B cell (primary cell): ENCODE measurements at regions not wholly inside any gene's neighbourhood (a gene's known extent, or its start where the extent isn't known, plus 50 kb on each side); places are given as distances from the start of the nearest gene placed in this dataset.

Experiments used
- ATAC-seq: fragments of 200-7000 bp; cut with Tn5 transposase; one replicate; pipeline ENCODE4 v1.10.0; 2021; ENCODE audit warnings: low read depth, mild to moderate bottlenecking, moderate number of reproducible peaks, moderate library complexity
- CTCF ChIA-PET: fragments of 350-600 bp; sonication (Branson Sonifier 250); formaldehyde crosslinking; loops from one replicate; lab custom pipeline; 2021; ENCODE audit warnings: antibody characterized with exemption, inconsistent platforms; lab: Charles Lee
- POLR2A ChIA-PET: fragments of 350-600 bp; sonication (Branson Sonifier 250); formaldehyde crosslinking; loops from one replicate; lab custom pipeline; 2021; ENCODE audit warnings: antibody characterized with exemption; lab: Charles Lee
- DNase-seq: peaks from one replicate; pipeline ENCODE4 v3.0.0; 2013
- H2AFZ ChIP-seq: 2 replicates; pipeline ENCODE4 v1.6.1; 2012; ENCODE audit warnings: mild to moderate bottlenecking, low read depth, low read length; ENCODE audit not compliant: insufficient read depth, poor library complexity, severe bottlenecking
- H3K27ac ChIP-seq, 2 donors: 1 replicate in 1 of 2; 2 replicates in 1 of 2; pipeline ENCODE4 v1.5.1; 2012 to 2013; ENCODE audit warnings: low read length in 2 of 2, mild to moderate bottlenecking in 2 of 2, moderate library complexity in 1 of 2
- H3K27me3 ChIP-seq, 4 experiments: fragments of 200-600 bp in 1 of 4; sonication (generic) in 1 of 4; replicated peaks in 1 of 4; 1 replicate in 2 of 4; 2 replicates in 2 of 4; pipeline versions ENCODE4 v1.6.1 to v1.7.0; 2013 to 2016; ENCODE audit warnings: low read length in 3 of 4, mild to moderate bottlenecking in 2 of 4, mixed read lengths in 1 of 4, moderate library complexity in 1 of 4; ENCODE audit not compliant: insufficient read depth in 4 of 4, control insufficient read depth in 3 of 4; ENCODE audit errors: control extremely low read depth in 1 of 4
- H3K36me3 ChIP-seq, 2 experiments: replicated peaks in 1 of 2; 1 replicate in 1 of 2; 2 replicates in 1 of 2; pipeline versions ENCODE4 v1.6.1 to v1.7.1; 2013; ENCODE audit warnings: low read length in 1 of 2; ENCODE audit not compliant: insufficient read depth in 2 of 2, control insufficient read depth in 1 of 2; ENCODE audit errors: control extremely low read depth in 1 of 2, extremely low read depth in 1 of 2
- H3K4me1 ChIP-seq, 2 donors: fragments of 200-600 bp in 1 of 2; sonication (generic) in 1 of 2; 1 replicate in 1 of 2; 2 replicates in 1 of 2; pipeline versions ENCODE4 v1.5.1 to v1.6.1; 2013 to 2017; ENCODE audit warnings: low read length in 2 of 2; ENCODE audit not compliant: control insufficient read depth in 2 of 2, insufficient read depth in 2 of 2
- H3K4me2 ChIP-seq: replicated peaks from 2 replicates; pipeline ENCODE3; 2012; ENCODE audit warnings: mild to moderate bottlenecking, low read depth, low read length; ENCODE audit not compliant: poor library complexity, severe bottlenecking
- H3K4me3 ChIP-seq, 5 experiments: fragments of 200-600 bp in 1 of 5; sonication (generic) in 1 of 5; 1 replicate in 3 of 5; 2 replicates in 2 of 5; pipeline versions ENCODE4 v1.5.1 to v1.7.0; 2011 to 2016; ENCODE audit warnings: low read length in 4 of 5, mild to moderate bottlenecking in 4 of 5, low read depth in 2 of 5, control low read depth in 1 of 5, moderate library complexity in 1 of 5; ENCODE audit not compliant: insufficient read depth in 1 of 5; ENCODE audit errors: control extremely low read depth in 1 of 5, extremely low read depth in 1 of 5
- H3K79me2 ChIP-seq: fragments of 200-600 bp; sonication (generic); one replicate; pipeline ENCODE4 v1.6.0; 2016; ENCODE audit warnings: low read length; ENCODE audit not compliant: control insufficient read depth, insufficient read depth
- H3K9ac ChIP-seq: fragments of 200-600 bp; sonication (generic); 2 replicates; pipeline ENCODE4 v1.6.1; 2017; ENCODE audit warnings: mild to moderate bottlenecking, low read length, moderate library complexity
- H3K9me3 ChIP-seq, 3 donors: one replicate each; pipeline versions ENCODE4 v1.6.1 to v1.7.1; 2013; ENCODE audit warnings: low read length in 2 of 3; ENCODE audit not compliant: control insufficient read depth in 2 of 3, insufficient read depth in 1 of 3; ENCODE audit errors: control extremely low read depth in 1 of 3
- H4K20me1 ChIP-seq: 2 replicates; pipeline ENCODE4 v1.6.0; 2012; ENCODE audit warnings: mild to moderate bottlenecking, low read length; ENCODE audit not compliant: insufficient read depth, control insufficient read depth, poor library complexity, severe bottlenecking
- H3K27ac Mint-ChIP-seq: one replicate; pipeline ENCODE4 v1.8.0; 2021; ENCODE audit warnings: mixed read lengths
- H3K27me3 Mint-ChIP-seq: one replicate; pipeline ENCODE4 v1.8.0; 2021; ENCODE audit warnings: mixed read lengths
- H3K4me1 Mint-ChIP-seq: one replicate; pipeline ENCODE4 v1.8.0; 2021; ENCODE audit warnings: mixed read lengths
- H3K4me3 Mint-ChIP-seq: one replicate; pipeline ENCODE4 v1.8.0; 2021; ENCODE audit warnings: mixed read lengths
- H3K9me3 Mint-ChIP-seq: one replicate; pipeline ENCODE4 v1.8.0; 2022; ENCODE audit warnings: mixed read lengths; ENCODE audit not compliant: insufficient read depth
- EZH2 ChIP-seq: IDR thresholded peaks from 2 replicates; pipeline ENCODE4 v1.6.1; 2012; ENCODE audit warnings: borderline replicate concordance, low read depth, mild to moderate bottlenecking, moderate library complexity, low read length; ENCODE audit not compliant: insufficient read depth, poor library complexity, severe bottlenecking
- WGBS: methylation state at CpG from one replicate; pipeline ENCODE4 v1.1.5; 2013; ENCODE audit warnings: missing lambda C conversion rate; ENCODE audit not compliant: insufficient coverage; 5-methylcytosine and 5-hydroxymethylcytosine counted together
- intact Hi-C: fragments of 100-400 bp; cut with micrococcal nuclease; formaldehyde crosslinking; loops from one replicate; pipeline ENCODE4 v1.10.0; 2022
- TF ChIP-seq, protein P1 (sequence below): fragments of 200-600 bp; IDR thresholded peaks from one replicate; pipeline ENCODE4 v1.8.0; 2022; ENCODE audit warnings: antibody characterized with exemption, mild to moderate bottlenecking

- WGBS, result 96% methylated on average over 6 of the region's 7 CpGs
- Histone ChIP-seq H3K4me3 (no peak overlapping the region), H2AFZ (no peak overlapping the region), H3K9me3 (peaks cover 0 to 6% (median 0%) of the 10 kb centered on the region in 3 donors), H3K36me3 (no peaks in the 10 kb centered on the region), H3K27ac (no peak overlapping the region), H3K4me2 (no peak overlapping the region), H3K79me2 (no peaks in the 10 kb centered on the region), H3K9ac (no peak overlapping the region), H3K4me1 (no peaks in the 10 kb centered on the region), H4K20me1 (no peaks in the 10 kb centered on the region), H3K27me3 (peaks cover 0 to 9% (median under 1%) of the 10 kb centered on the region in 4 experiments)
- Mint-ChIP-seq H3K4me1 (no peaks in the 10 kb centered on the region), H3K27me3 (peaks cover 47% of the 10 kb centered on the region), H3K9me3 (no peaks in the 10 kb centered on the region), H3K27ac (no peak overlapping the region), H3K4me3 (no peak overlapping the region)
- no peak for TF ChIP-seq EZH2
- TF ChIP-seq, protein P1, sequence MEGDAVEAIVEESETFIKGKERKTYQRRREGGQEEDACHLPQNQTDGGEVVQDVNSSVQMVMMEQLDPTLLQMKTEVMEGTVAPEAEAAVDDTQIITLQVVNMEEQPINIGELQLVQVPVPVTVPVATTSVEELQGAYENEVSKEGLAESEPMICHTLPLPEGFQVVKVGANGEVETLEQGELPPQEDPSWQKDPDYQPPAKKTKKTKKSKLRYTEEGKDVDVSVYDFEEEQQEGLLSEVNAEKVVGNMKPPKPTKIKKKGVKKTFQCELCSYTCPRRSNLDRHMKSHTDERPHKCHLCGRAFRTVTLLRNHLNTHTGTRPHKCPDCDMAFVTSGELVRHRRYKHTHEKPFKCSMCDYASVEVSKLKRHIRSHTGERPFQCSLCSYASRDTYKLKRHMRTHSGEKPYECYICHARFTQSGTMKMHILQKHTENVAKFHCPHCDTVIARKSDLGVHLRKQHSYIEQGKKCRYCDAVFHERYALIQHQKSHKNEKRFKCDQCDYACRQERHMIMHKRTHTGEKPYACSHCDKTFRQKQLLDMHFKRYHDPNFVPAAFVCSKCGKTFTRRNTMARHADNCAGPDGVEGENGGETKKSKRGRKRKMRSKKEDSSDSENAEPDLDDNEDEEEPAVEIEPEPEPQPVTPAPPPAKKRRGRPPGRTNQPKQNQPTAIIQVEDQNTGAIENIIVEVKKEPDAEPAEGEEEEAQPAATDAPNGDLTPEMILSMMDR, result no peak
- intact Hi-C loops, result no loop called here
- POLR2A ChIA-PET, result no interaction called here
- DNase-seq (no peak), ATAC-seq (no peak)
- CTCF ChIA-PET, result no interaction called here
Observed at GRCh38 chr1:38719880-38720279, 139.7 kb downstream of the RRAGC start.

DNA sequence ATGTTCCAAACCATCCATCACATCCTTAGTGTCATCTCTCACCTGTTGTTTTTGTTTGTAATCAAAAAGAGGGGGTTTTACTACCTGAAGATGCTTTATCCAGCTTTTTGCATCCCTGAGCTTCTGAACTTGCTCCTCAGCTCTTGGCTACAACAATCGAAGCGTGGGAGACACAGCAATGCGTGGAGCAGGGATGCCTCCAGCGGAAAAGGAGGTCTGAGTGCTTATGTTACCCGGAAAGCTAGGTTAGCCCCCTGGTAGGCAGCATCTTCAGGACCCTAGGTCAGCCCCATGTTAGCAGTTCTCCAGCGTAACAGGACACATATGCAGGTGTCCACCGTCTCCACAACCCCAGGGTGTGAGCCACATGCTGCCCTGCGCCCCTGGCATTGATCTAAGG lies 141.5 kb downstream of the RRAGC start:
- TF ChIP-seq, protein P1, result no peak
- TF ChIP-seq EZH2, result no peak
- H3K4me1 ChIP-seq, result no peaks in the 10 kb centered on the region
- H3K4me2 ChIP-seq, result no peak overlapping the region
- no peaks in the 10 kb centered on the region for H3K79me2 ChIP-seq
- no peaks in the 10 kb centered on the region for H4K20me1 ChIP-seq
- peaks cover 0 to 6% (median 0%) of the 10 kb centered on the region in 3 donors for H3K9me3 ChIP-seq
- no peaks in the 10 kb centered on the region for H3K36me3 ChIP-seq
- no peak overlapping the region for H3K4me3 Mint-ChIP-seq
- POLR2A ChIA-PET, result no interaction called here
- H3K4me3 ChIP-seq, result no peak overlapping the region
- no peak overlapping the region for H3K27ac Mint-ChIP-seq
- H3K27ac ChIP-seq, result no peak overlapping the region
- H3K9ac ChIP-seq, result no peak overlapping the region
- peaks cover 32% of the 10 kb centered on the region for H3K27me3 Mint-ChIP-seq
- intact Hi-C loops, result no loop called here
- no peak overlapping the region for H2AFZ ChIP-seq
- ATAC-seq (no peak), DNase-seq (no peak)
- 92% methylated on average over 7 of the region's 8 CpGs for WGBS
- H3K9me3 Mint-ChIP-seq, result no peaks in the 10 kb centered on the region
- peaks cover 0 to 7% (median under 1%) of the 10 kb centered on the region in 4 experiments for H3K27me3 ChIP-seq
- no peaks in the 10 kb centered on the region for H3K4me1 Mint-ChIP-seq
- CTCF ChIA-PET, result no interaction called here
